ENCODE measurements at regions not wholly inside any gene's neighbourhood (a gene's known extent, or its start where the extent isn't known, plus 50 kb on each side); places are given as distances from the start of the nearest gene placed in this dataset.

GRCh38 chr2:76188334-76189008 lies 477.8 kb upstream of the GCFC2 start:
- ChIA-PET CTCF (interaction anchor here (1.8 kb wide), 1 partner anchor 9 kb away, joined by 6 read pairs; no protein-coding TSS in a partner anchor), POLR2A (no interaction called here)
- Histone ChIP-seq H3K27ac (ENCODE audit: extremely low read depth, low read depth, low read length) (no peak overlapping the region), H3K36me3 (ENCODE audit: control insufficient read depth in 2 of 2, insufficient read depth in 1 of 2, low read length in 2 of 2) (no peaks in the 10 kb centered on the region), H3K4me1 (ENCODE audit: control insufficient read depth, insufficient read depth, low read length) (no peaks in the 10 kb centered on the region), H3K4me3 (ENCODE audit: low read depth, low read length) (no peak overlapping the region), H3K9me3 (ENCODE audit: control insufficient read depth, insufficient read depth, low read depth, low read length) (no peaks in the 10 kb centered on the region)
- no peak for TF ChIP-seq ZNF19 (tag by site-specific recombination; IDR thresholded peaks at IDR 0.05; ENCODE audit: low read depth)
- no peak for TF ChIP-seq ZNF133 (tag by site-specific recombination; IDR thresholded peaks at IDR 0.05)
- TF ChIP-seq ZNF146 (tag by site-specific recombination; IDR thresholded peaks at IDR 0.05): no peak
- TF ChIP-seq ZNF404 (tag by site-specific recombination; IDR thresholded peaks at IDR 0.05): no peak
- no peak for TF ChIP-seq ZNF549 (tag by site-specific recombination; IDR thresholded peaks at IDR 0.05)
- no peak for TF ChIP-seq ZNF48 (tag by site-specific recombination; IDR thresholded peaks at IDR 0.05)
- no peak for TF ChIP-seq ZBTB7A (tag by site-specific recombination; IDR thresholded peaks at IDR 0.05; ENCODE audit: low read depth)

- CTCF ChIA-PET: interaction anchor here (1.8 kb wide), 1 partner anchor 10 kb away, joined by 6 read pairs; no protein-coding TSS in a partner anchor
- POLR2A ChIA-PET: no interaction called here
- Histone ChIP-seq H3K4me1 (ENCODE audit: control insufficient read depth, insufficient read depth, low read length) (no peaks in the 10 kb centered on the region), H3K27ac (ENCODE audit: extremely low read depth, low read depth, low read length) (no peak overlapping the region), H3K4me3 (ENCODE audit: low read depth, low read length) (no peak overlapping the region), H3K36me3 (ENCODE audit: control insufficient read depth in 2 of 2, insufficient read depth in 1 of 2, low read length in 2 of 2) (no peaks in the 10 kb centered on the region), H3K9me3 (ENCODE audit: control insufficient read depth, insufficient read depth, low read depth, low read length) (no peaks in the 10 kb centered on the region)
- TF ChIP-seq ZNF654 (tag by site-specific recombination; IDR thresholded peaks at IDR 0.05; ENCODE audit: low read depth) (no peak), BCL6B (tag by site-specific recombination; IDR thresholded peaks at IDR 0.05) (no peak), SCRT2 (tag by site-specific recombination; IDR thresholded peaks at IDR 0.05) (no peak), ZNF362 (tag by site-specific recombination; IDR thresholded peaks at IDR 0.05) (no peak)
These were observed 476.7 kb upstream of the GCFC2 start for GRCh38 chr2:76187415-76187814.

GRCh38 chr2:76180676-76181075 lies 470.0 kb upstream of the GCFC2 start:
- Histone ChIP-seq H3K4me3 (ENCODE audit: low read depth, low read length) (no peak overlapping the region), H3K4me1 (ENCODE audit: control insufficient read depth, insufficient read depth, low read length) (no peaks in the 10 kb centered on the region), H3K9me3 (ENCODE audit: control insufficient read depth, insufficient read depth, low read depth, low read length) (no peaks in the 10 kb centered on the region), H3K36me3 (ENCODE audit: control insufficient read depth in 2 of 2, insufficient read depth in 1 of 2, low read length in 2 of 2) (no peaks in the 10 kb centered on the region), H3K27ac (ENCODE audit: extremely low read depth, low read depth, low read length) (no peak overlapping the region)
- POLR2A ChIA-PET: no interaction called here
- CTCF ChIA-PET: no interaction called here
- TF ChIP-seq ZBTB11 (tag by site-specific recombination; conservative IDR thresholded peaks at IDR 0.05; ENCODE audit: low read depth) (no peak), REST (tag by site-specific recombination; IDR thresholded peaks at IDR 0.05) (no peak), MEIS1 (CRISPR knock-in tag; IDR thresholded peaks at IDR 0.05; ENCODE audit: borderline replicate concordance) (no peak), KLF10 (tag by site-specific recombination; IDR thresholded peaks at IDR 0.05) (no peak), ZNF26 (tag by site-specific recombination; IDR thresholded peaks at IDR 0.05) (no peak), ZNF140 (tag by site-specific recombination; IDR thresholded peaks at IDR 0.05) (no peak), ZBTB44 (tag by site-specific recombination; IDR thresholded peaks at IDR 0.05) (no peak)

Measured in HEK293 (cell line).